Mesenchymal stem cell (in vitro differentiated cells and primary cell): ENCODE measurements at regions not wholly inside any gene's neighbourhood (a gene's known extent, or its start where the extent isn't known, plus 50 kb on each side); places are given as distances from the start of the nearest gene placed in this dataset.

Source experiments
- DNase-seq: peaks from one replicate; pipeline ENCODE4 v3.0.0-alpha.2; 2013
- H2AFZ ChIP-seq: one replicate; pipeline ENCODE4 v1.6.1; 2013; ENCODE audit warnings: low read depth, mild to moderate bottlenecking, control low read depth, inconsistent platforms, low read length, moderate library complexity
- H2AK5ac ChIP-seq: 2 replicates; pipeline ENCODE4 v1.6.1; 2013; ENCODE audit warnings: low read length, moderate library complexity, mild to moderate bottlenecking, inconsistent platforms; ENCODE audit not compliant: severe bottlenecking
- H2BK120ac ChIP-seq: one replicate; pipeline ENCODE4 v1.6.1; 2013; ENCODE audit warnings: low read depth, mild to moderate bottlenecking, inconsistent platforms, low read length, moderate library complexity
- H2BK12ac ChIP-seq, 2 experiments: one replicate each; pipeline ENCODE4 v1.6.1; 2013; ENCODE audit warnings: inconsistent platforms in 2 of 2, low read length in 2 of 2, mild to moderate bottlenecking in 2 of 2, moderate library complexity in 2 of 2, control low read depth in 1 of 2
- H2BK15ac ChIP-seq: one replicate; pipeline ENCODE4 v1.6.1; 2013; ENCODE audit warnings: mild to moderate bottlenecking, low read depth, inconsistent platforms; ENCODE audit not compliant: poor library complexity, severe bottlenecking
- H2BK5ac ChIP-seq: 2 replicates; pipeline ENCODE4 v1.6.1; 2013; ENCODE audit warnings: low read depth, mild to moderate bottlenecking, low read length, control low read depth, inconsistent platforms; ENCODE audit not compliant: poor library complexity, severe bottlenecking
- H3K14ac ChIP-seq, 2 experiments: one replicate each; pipeline ENCODE4 v1.6.1; 2013; ENCODE audit warnings: inconsistent platforms in 2 of 2, low read length in 2 of 2, control low read depth in 1 of 2, mild to moderate bottlenecking in 1 of 2, moderate library complexity in 1 of 2
- H3K18ac ChIP-seq, 2 experiments: one replicate each; pipeline ENCODE4 v1.6.1; 2013; ENCODE audit warnings: inconsistent platforms in 2 of 2, low read length in 2 of 2, control low read depth in 1 of 2, low read depth in 1 of 2, mild to moderate bottlenecking in 1 of 2
- H3K23ac ChIP-seq, 2 experiments: one replicate each; pipeline ENCODE4 v1.6.1; 2013; ENCODE audit warnings: inconsistent platforms in 2 of 2, low read length in 2 of 2, mild to moderate bottlenecking in 2 of 2, moderate library complexity in 2 of 2, control low read depth in 1 of 2
- H3K27ac ChIP-seq: 2 replicates; pipeline ENCODE4 v1.5.1; 2013; ENCODE audit warnings: mild to moderate bottlenecking, moderate library complexity, low read length, control low read depth, inconsistent platforms; ENCODE audit not compliant: poor library complexity, severe bottlenecking
- H3K27me3 ChIP-seq, 2 experiments: 2 replicates each; pipeline versions ENCODE4 v1.6.1 to v1.7.0; 2013; ENCODE audit warnings: low read length in 2 of 2, mild to moderate bottlenecking in 2 of 2, moderate library complexity in 2 of 2, control low read depth in 1 of 2, inconsistent platforms in 1 of 2; ENCODE audit not compliant: control insufficient read depth in 1 of 2, insufficient read depth in 1 of 2
- H3K36me3 ChIP-seq, 2 experiments: 2 replicates each; pipeline versions ENCODE4 v1.6.1 to v1.7.0; 2013; ENCODE audit warnings: low read length in 2 of 2, control low read depth in 1 of 2, inconsistent platforms in 1 of 2, low read depth in 1 of 2, mild to moderate bottlenecking in 1 of 2; ENCODE audit not compliant: insufficient read depth in 2 of 2, control insufficient read depth in 1 of 2
- H3K4ac ChIP-seq, 2 experiments: one replicate each; pipeline ENCODE4 v1.6.1; 2013; ENCODE audit warnings: inconsistent platforms in 2 of 2, low read length in 2 of 2, mild to moderate bottlenecking in 2 of 2, moderate library complexity in 2 of 2, control low read depth in 1 of 2, low read depth in 1 of 2
- H3K4me1 ChIP-seq: 2 replicates; pipeline ENCODE4 v1.6.1; 2013; ENCODE audit warnings: low read depth, low read length, control low read depth; ENCODE audit not compliant: control insufficient read depth, insufficient read depth
- H3K4me2 ChIP-seq: 2 replicates; pipeline ENCODE4 v1.6.1; 2013; ENCODE audit warnings: low read length, mild to moderate bottlenecking, inconsistent platforms; ENCODE audit not compliant: poor library complexity, severe bottlenecking
- H3K4me3 ChIP-seq, 2 experiments: 2 replicates each; pipeline versions ENCODE4 v1.5.1 to v1.7.0; 2013; ENCODE audit warnings: low read length in 2 of 2, mild to moderate bottlenecking in 2 of 2, control low read depth in 1 of 2, low read depth in 1 of 2; ENCODE audit not compliant: insufficient read depth in 1 of 2
- H3K79me1 ChIP-seq: replicated peaks from 2 replicates; pipeline ENCODE4 v1.6.1; 2013; ENCODE audit warnings: mild to moderate bottlenecking, control low read depth, low read length, inconsistent platforms; ENCODE audit not compliant: poor library complexity, severe bottlenecking
- H3K9ac ChIP-seq: 2 replicates; pipeline ENCODE4 v1.7.0; 2013; ENCODE audit warnings: mild to moderate bottlenecking, low read length, moderate library complexity
- H3K9me3 ChIP-seq: 2 replicates; pipeline ENCODE4 v1.7.0; 2013; ENCODE audit warnings: mild to moderate bottlenecking, low read length; ENCODE audit not compliant: control insufficient read depth
- H4K8ac ChIP-seq: one replicate; pipeline ENCODE4 v1.6.1; 2013; ENCODE audit warnings: inconsistent platforms, mild to moderate bottlenecking, low read length, moderate library complexity
- H4K91ac ChIP-seq: one replicate; pipeline ENCODE4 v1.6.1; 2013; ENCODE audit warnings: mild to moderate bottlenecking, low read length, inconsistent platforms
- WGBS: methylation state at CpG from one replicate; pipeline ENCODE4 v1.1.7; 2013; ENCODE audit warnings: mixed read lengths; 5-methylcytosine and 5-hydroxymethylcytosine counted together

- peak overlapping the region in 1 of 2 experiments; percentile 8 for H2BK12ac ChIP-seq
- no peaks in the 10 kb centered on the region for H3K79me1 ChIP-seq
- 39% methylated on average over 11 of the region's 11 CpGs for WGBS
- no peak overlapping the region for H3K23ac ChIP-seq
- H3K4me3 ChIP-seq: peak overlapping the region in 1 of 2 experiments; percentile 28
- peak; percentile 95 for DNase-seq
- H3K4ac ChIP-seq: no peak overlapping the region
- H2BK15ac ChIP-seq: no peak overlapping the region
- H3K4me1 ChIP-seq: no peaks in the 10 kb centered on the region
- H3K27me3 ChIP-seq: peaks cover 14 to 20% of the 10 kb centered on the region in 2 experiments
- no peak overlapping the region for H2BK5ac ChIP-seq
- peak overlapping the region; percentile 16 to 72 for H3K18ac ChIP-seq
- H3K4me2 ChIP-seq: no peak overlapping the region
- H2BK120ac ChIP-seq: no peak overlapping the region
- H3K27ac ChIP-seq: no peak overlapping the region
- H2AK5ac ChIP-seq: no peak overlapping the region
- H3K36me3 ChIP-seq: no peaks in the 10 kb centered on the region
- H3K9me3 ChIP-seq: peaks cover 12% of the 10 kb centered on the region
- no peak overlapping the region for H2AFZ ChIP-seq
- peak overlapping the region; percentile 56 for H3K9ac ChIP-seq
- H3K14ac ChIP-seq: no peak overlapping the region
- peak overlapping the region; percentile 5 for H4K8ac ChIP-seq
- no peak overlapping the region for H4K91ac ChIP-seq
Observed at GRCh38 chr16:86457501-86458148, 52.7 kb upstream of the FOXF1 start.

GRCh38 chr16:86458149-86458777 lies 52.1 kb upstream of the FOXF1 start:
- no peaks in the 10 kb centered on the region for H3K79me1 ChIP-seq

GRCh38 chr16:86459266-86459665 lies 51.1 kb upstream of the FOXF1 start:
- no peaks in the 10 kb centered on the region for H3K79me1 ChIP-seq
- no peak overlapping the region for H3K4me2 ChIP-seq

More at GRCh38 chr16:86458149-86458777, 52.1 kb upstream of the FOXF1 start:
- Histone ChIP-seq H2BK5ac (no peak overlapping the region), H3K9me3 (peaks cover 12% of the 10 kb centered on the region), H3K27ac (no peak overlapping the region), H2AK5ac (no peak overlapping the region), H3K18ac (peak overlapping the region; percentile 58 to 79), H3K4me1 (no peaks in the 10 kb centered on the region), H2BK120ac (no peak overlapping the region), H3K23ac (no peak overlapping the region), H3K27me3 (peaks cover 7 to 17% of the 10 kb centered on the region in 2 experiments), H2AFZ (no peak overlapping the region), H3K9ac (peak overlapping the region; percentile 56), H3K4me3 (peak overlapping the region in 1 of 2 experiments; percentile 28), H2BK12ac (peak overlapping the region in 1 of 2 experiments; percentile 23), H4K8ac (peak overlapping the region; percentile 57), H3K14ac (peak overlapping the region in 1 of 2 experiments; percentile 81), H3K36me3 (no peaks in the 10 kb centered on the region), H4K91ac (no peak overlapping the region), H2BK15ac (no peak overlapping the region), H3K4ac (peak overlapping the region in 1 of 2 experiments; percentile 76), H3K4me2 (no peak overlapping the region)
- WGBS: 51% methylated on average over 5 of the region's 7 CpGs
- DNase-seq: peak; percentile 55

More at GRCh38 chr16:86459266-86459665, 51.1 kb upstream of the FOXF1 start:
- peak overlapping the region; percentile 64 for H4K91ac ChIP-seq
- H3K23ac ChIP-seq: peak overlapping the region in 1 of 2 experiments; percentile 52
- peak overlapping the region; percentile 69 to 98 for H2BK12ac ChIP-seq
- H2AFZ ChIP-seq: no peak overlapping the region
- H3K36me3 ChIP-seq: no peaks in the 10 kb centered on the region
- H2BK15ac ChIP-seq: no peak overlapping the region
- H3K27ac ChIP-seq: no peak overlapping the region
- no peak overlapping the region for H3K14ac ChIP-seq
- H3K18ac ChIP-seq: peak overlapping the region; percentile 29 to 89
- H4K8ac ChIP-seq: peak overlapping the region; percentile 41
- H3K4me1 ChIP-seq: no peaks in the 10 kb centered on the region
- DNase-seq: no peak
- H3K27me3 ChIP-seq: peaks cover 0 to 17% of the 10 kb centered on the region in 2 experiments
- no peak overlapping the region for H2AK5ac ChIP-seq
- H3K4ac ChIP-seq: peak overlapping the region; percentile 67 to 86
- no peak overlapping the region for H2BK5ac ChIP-seq
- no peak overlapping the region for H3K4me3 ChIP-seq
- H3K9me3 ChIP-seq: peaks cover 8% of the 10 kb centered on the region
- H3K9ac ChIP-seq: no peak overlapping the region
- WGBS: 87% methylated on average over 13 of the region's 13 CpGs
- H2BK120ac ChIP-seq: no peak overlapping the region
